HFF-Myc (cell line): ENCODE measurements at regions not wholly inside any gene's neighbourhood (a gene's known extent, or its start where the extent isn't known, plus 50 kb on each side); places are given as distances from the start of the nearest gene placed in this dataset.
"Not testable (repeated sequence)": the region's sequence is repeated elsewhere in the genome, so short reads cannot be mapped to it uniquely, and the experiment has no call there.

Experiments
- DNase-seq: peaks from one replicate; pipeline ENCODE4 v3.0.0-alpha.2; 2011; ENCODE audit warnings: low read depth; ENCODE audit errors: extremely low read depth
- H3K4me3 ChIP-seq: replicated peaks from 2 replicates; pipeline ENCODE4 v1.5.1; 2011; ENCODE audit warnings: low read depth, mild to moderate bottlenecking, control low read depth, low read length
- TF ChIP-seq, protein P1 (sequence below): IDR thresholded peaks from 2 replicates; pipeline ENCODE4 v1.5.1; 2012; ENCODE audit warnings: mild to moderate bottlenecking, low read depth, low read length, control low read depth; ENCODE audit errors: missing control alignments

DNA sequence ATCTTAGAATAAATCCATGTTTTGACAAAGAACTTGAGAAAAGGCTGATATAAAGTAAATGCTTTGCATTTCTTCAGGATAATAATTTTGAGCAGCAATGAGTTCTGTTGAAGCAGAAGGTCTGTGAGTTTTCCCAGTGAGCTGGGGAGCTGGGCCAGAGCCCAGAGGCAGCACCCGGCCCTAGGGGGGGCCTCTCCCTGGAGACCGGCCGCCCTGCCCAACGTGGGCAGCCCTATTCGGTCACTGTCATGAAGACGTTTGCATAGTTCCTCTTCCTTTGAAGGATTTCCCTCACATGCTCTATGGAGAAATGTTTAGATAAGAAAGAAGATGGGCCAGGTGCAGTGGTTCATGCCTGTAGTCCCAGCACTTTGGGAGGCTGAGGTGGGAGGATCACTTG is 404.8 kb downstream of the THBS2 start:
- TF ChIP-seq, protein P1, sequence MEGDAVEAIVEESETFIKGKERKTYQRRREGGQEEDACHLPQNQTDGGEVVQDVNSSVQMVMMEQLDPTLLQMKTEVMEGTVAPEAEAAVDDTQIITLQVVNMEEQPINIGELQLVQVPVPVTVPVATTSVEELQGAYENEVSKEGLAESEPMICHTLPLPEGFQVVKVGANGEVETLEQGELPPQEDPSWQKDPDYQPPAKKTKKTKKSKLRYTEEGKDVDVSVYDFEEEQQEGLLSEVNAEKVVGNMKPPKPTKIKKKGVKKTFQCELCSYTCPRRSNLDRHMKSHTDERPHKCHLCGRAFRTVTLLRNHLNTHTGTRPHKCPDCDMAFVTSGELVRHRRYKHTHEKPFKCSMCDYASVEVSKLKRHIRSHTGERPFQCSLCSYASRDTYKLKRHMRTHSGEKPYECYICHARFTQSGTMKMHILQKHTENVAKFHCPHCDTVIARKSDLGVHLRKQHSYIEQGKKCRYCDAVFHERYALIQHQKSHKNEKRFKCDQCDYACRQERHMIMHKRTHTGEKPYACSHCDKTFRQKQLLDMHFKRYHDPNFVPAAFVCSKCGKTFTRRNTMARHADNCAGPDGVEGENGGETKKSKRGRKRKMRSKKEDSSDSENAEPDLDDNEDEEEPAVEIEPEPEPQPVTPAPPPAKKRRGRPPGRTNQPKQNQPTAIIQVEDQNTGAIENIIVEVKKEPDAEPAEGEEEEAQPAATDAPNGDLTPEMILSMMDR = no peak
- H3K4me3 ChIP-seq = no peak overlapping the region
- no peak for DNase-seq

DNA sequence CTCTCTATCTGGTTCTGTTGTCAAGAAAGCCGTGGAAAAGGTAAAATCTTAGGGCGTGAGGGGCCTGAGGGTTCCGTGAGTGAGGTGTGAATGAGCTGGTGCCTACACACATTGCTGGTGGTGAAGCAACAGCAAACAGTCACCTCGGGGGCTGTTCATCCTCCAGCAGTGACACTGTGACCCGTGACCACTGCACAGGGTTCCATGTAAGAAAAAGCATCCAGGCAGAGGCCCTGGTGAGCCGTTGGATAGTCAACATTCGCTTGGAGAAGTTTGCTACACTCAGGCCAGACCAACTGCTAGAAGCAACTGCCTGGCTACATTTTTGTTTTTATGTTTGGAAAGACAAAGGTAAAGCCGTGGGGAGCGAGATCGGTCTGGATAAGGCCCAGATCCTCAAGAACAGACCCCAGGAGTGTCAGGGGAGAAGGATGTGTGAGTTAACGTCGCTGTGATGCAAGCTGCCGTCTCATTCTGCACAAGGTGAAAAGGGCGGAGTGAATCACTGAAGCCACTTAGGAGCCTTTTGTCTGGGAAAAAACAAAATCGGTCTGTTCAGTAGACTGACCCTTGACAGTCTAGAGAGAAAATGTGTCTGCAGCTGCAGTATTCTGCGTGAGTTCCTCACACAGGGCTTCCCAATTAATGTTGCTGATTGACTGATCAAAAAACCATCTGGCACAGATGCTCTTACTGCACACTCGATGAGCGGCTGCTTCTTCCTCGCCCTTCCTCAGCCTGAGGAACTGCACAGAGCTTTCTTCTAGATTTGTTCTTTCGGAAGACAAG is 404.0 kb downstream of the SMOC2 start:
- TF ChIP-seq, protein P1 = no peak
- H3K4me3 ChIP-seq = no peak overlapping the region
- DNase-seq = no peak

DNA sequence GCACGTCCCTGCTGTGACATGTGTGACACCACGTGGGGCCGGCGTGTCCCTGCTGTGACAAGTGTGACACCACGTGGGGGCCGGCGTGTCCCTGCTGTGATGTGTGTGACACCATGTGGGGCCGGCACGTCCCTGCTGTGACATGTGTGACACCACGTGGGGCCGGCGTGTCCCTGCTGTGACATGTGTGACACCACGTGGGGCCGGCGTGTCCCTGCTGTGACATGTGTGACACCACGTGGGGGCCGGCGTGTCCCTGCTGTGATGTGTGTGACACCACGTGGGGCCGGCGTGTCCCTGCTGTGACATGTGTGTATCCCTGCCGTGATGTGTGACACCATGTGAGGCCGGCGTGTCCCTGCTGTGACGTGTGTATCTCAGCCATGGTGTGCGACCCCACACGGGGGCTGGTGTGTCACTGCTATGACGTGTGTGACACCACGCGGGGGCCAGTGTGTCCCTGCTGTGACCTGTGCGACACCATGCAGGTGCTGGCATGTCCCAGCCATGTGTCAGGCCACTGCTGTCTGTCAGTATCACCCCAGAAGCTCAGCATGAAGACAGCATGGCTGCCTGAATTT is 401.7 kb downstream of the SMOC2 start:
- H3K4me3 ChIP-seq, DNase-seq: not testable (repeated sequence)

DNA sequence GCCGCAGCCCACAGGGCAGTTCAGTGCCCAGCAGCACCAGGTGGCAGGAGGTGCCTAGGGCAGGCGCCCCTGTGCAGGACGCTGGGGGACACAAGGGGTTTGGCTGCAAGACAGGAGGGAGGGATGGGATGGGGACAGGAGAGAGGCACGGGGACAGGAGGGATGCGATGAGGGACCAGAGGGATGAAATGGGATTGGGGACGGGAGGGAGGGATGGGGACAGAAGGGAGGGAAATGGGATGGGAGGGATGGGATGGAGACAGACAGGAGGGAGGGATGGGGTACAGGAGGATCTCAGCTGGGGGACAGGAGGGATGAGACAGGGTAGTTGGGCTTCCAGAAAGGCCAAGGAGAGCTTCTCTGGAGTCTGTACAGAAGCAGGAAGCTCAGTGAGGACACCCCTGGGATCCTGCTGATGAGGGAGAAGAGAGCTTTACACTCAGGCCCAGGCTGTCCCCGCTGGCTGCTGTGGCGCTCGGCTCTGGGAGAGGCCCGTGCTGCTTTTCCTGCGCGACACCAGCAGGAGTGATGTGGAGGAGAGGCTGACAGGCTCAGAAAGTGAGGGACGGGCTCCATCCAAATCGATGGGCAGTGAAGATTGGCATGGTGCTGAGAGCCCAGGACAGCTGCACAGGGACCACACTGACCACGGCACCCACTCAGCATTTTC is 400.8 kb downstream of the SMOC2 start:
- TF ChIP-seq, protein P1 = no peak
- DNase-seq = no peak

DNA sequence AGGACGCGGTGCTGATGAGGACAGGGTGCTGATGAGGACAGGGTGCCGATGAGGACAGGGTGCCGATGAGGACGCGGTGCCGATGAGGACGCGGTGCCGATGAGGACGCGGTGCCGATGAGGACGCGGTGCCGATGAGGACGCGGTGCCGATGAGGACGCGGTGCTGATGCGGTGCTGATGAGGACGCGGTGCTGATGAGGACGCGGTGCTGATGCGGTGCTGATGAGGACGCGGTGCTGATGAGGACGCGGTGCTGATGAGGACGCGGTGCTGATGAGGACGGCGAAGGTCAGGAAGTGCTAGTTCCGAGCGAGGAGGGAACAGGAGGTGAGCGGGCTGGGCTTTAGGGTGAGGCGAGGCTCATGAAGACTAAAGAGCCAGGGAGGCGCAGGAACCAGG is 399.9 kb downstream of the SMOC2 start:
- not testable (repeated sequence) for H3K4me3 ChIP-seq, DNase-seq

More for the DNA sequence above, 400.8 kb downstream of the SMOC2 start:
- H3K4me3 ChIP-seq = no peak overlapping the region

DNA sequence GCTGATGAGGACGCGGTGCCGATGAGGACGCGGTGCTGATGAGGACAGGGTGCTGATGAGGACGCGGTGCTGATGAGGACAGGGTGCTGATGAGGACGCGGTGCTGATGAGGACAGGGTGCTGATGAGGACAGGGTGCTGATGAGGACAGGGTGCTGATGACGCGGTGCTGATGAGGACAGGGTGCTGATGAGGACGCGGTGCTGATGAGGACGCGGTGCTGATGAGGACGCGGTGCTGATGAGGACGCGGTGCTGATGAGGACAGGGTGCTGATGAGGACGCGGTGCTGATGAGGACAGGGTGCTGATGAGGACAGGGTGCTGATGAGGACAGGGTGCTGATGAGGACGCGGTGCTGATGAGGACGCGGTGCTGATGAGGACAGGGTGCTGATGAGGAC is 399.3 kb downstream of the SMOC2 start:
- not testable (repeated sequence) for H3K4me3 ChIP-seq, DNase-seq

DNA sequence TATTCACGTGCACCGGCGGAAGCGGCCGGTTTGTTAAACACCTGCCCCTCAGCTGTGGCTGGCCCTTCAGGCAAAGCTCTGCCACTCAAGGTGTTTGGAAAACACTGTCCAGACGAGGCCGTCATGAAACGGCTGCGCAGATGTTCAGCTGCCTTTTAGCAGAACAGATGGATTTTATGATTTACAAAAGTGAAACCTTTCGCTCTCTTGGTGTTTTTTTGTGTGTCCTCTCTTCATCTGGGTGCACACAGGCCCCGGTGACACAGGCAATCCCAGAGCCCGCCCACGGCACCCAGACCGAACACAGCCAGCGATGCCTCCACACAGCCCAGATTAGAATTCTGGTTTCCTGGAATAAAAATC is 397.0 kb downstream of the SMOC2 start:
- H3K4me3 ChIP-seq = no peak overlapping the region
- no peak for DNase-seq
- TF ChIP-seq, protein P1 = no peak

DNA sequence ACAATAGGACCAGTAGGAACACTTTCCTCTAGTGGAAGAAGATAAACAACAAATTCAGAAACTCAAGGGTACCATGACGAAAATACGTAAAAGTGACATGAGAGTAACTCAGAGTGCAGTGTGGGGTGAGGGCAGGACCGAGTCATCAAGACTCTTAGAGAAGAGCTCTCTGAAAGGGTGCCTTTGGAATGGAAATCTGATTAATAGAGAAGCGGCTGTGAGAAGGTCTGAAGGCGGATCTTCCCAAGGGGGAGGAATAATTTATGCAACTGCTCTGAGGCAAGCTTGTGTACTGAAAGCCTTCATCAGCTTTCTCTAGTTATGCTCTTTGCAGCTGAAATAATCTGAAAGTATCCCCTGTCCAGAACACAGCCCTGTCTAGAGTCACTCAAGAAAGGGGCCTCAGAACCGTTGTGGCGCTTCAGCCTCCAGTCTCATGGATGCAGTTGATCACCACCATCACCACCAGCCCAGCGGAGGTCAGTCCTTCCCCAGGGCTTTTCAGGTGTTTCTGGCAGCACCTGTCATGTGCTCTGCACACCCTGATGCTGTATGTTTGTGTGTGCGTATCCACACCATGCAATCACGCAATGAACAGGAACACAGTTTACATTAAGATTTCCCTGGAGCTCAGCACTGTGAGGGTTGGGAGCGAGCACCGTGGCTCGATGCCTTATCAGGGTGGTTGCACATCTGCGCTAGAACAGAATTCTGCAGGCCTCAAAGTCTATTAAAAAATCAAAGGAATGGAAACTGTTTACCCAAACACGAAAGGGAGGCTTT is 396.5 kb downstream of the SMOC2 start:
- TF ChIP-seq, protein P1 = peak; percentile 2
- H3K4me3 ChIP-seq = no peak overlapping the region
- DNase-seq = no peak
